ENCODE measurements at regions not wholly inside any gene's neighbourhood (a gene's known extent, or its start where the extent isn't known, plus 50 kb on each side); places are given as distances from the start of the nearest gene placed in this dataset.

GRCh38 chr2:59395119-59395518 is 1154.0 kb upstream of the FANCL start:
- no peak for TF ChIP-seq JUNB (IDR thresholded peaks at IDR 0.05)
- no peak for TF ChIP-seq CTCF (IDR thresholded peaks at IDR 0.05)
- no peak for TF ChIP-seq CEBPB (IDR thresholded peaks at IDR 0.05)
- TF ChIP-seq BHLHE40 (IDR thresholded peaks at IDR 0.05; ENCODE audit: low read depth, low read length) = no peak
- TF ChIP-seq ZSCAN20 (CRISPR knock-in tag; IDR thresholded peaks at IDR 0.05) = no peak
- no peak for TF ChIP-seq BCL3 (IDR thresholded peaks at IDR 0.05)
- no peak for TF ChIP-seq RFX5 (IDR thresholded peaks at IDR 0.05)
- TF ChIP-seq MYC (IDR thresholded peaks at IDR 0.05; ENCODE audit: borderline replicate concordance, low read length) = no peak
- no peak for TF ChIP-seq RAD21 (conservative IDR thresholded peaks at IDR 0.05 in 1 of 2, IDR thresholded peaks at IDR 0.05 in 1 of 2)

Measured in A549 (cell line).